HG02973 (cell line): ENCODE measurements at regions not wholly inside any gene's neighbourhood (a gene's known extent, or its start where the extent isn't known, plus 50 kb on each side); places are given as distances from the start of the nearest gene placed in this dataset.

Experiments
- ATAC-seq: cut with Tn5 transposase; IDR thresholded peaks from one replicate; pipeline ENCODE4 v1.9.1; 2021; ENCODE audit warnings: moderate library complexity; ENCODE audit not compliant: unreplicated experiment

GRCh38 chr11:22497474-22497873, 128.1 kb downstream of the FANCF start:
- ATAC-seq: no peak

- ATAC-seq: no peak
Observed at GRCh38 chr11:22491555-22492225, 133.9 kb downstream of the FANCF start.

- no peak for ATAC-seq
Observed at GRCh38 chr11:22479971-22480720, 142.0 kb downstream of the SLC17A6 start.

- no peak for ATAC-seq
Observed at GRCh38 chr11:22479208-22479607, 141.0 kb downstream of the SLC17A6 start.

GRCh38 chr11:22478169-22478568, 140.0 kb downstream of the SLC17A6 start:
- ATAC-seq: no peak

- no peak for ATAC-seq
Observed at GRCh38 chr11:22477312-22477711, 139.1 kb downstream of the SLC17A6 start.

GRCh38 chr11:22476589-22476988, 138.4 kb downstream of the SLC17A6 start:
- ATAC-seq: no peak

- no peak for ATAC-seq
Observed at GRCh38 chr11:22474616-22475015, 136.4 kb downstream of the SLC17A6 start.

GRCh38 chr11:22473586-22473985, 135.4 kb downstream of the SLC17A6 start:
- ATAC-seq: no peak

- ATAC-seq: no peak
Observed at GRCh38 chr11:22472306-22472705, 134.1 kb downstream of the SLC17A6 start.

- ATAC-seq: no peak
Observed at GRCh38 chr11:22471385-22471784, 133.2 kb downstream of the SLC17A6 start.

- no peak for ATAC-seq
Observed at GRCh38 chr11:22467741-22468140, 129.6 kb downstream of the SLC17A6 start.

GRCh38 chr11:22467248-22467647, 129.1 kb downstream of the SLC17A6 start:
- no peak for ATAC-seq

- no peak for ATAC-seq
Observed at GRCh38 chr11:22466809-22467208, 128.6 kb downstream of the SLC17A6 start.

- ATAC-seq: no peak
Observed at GRCh38 chr11:22466351-22466750, 128.2 kb downstream of the SLC17A6 start.

GRCh38 chr11:22465620-22466019, 127.4 kb downstream of the SLC17A6 start:
- ATAC-seq: no peak

- ATAC-seq: no peak
Observed at GRCh38 chr11:22461626-22462025, 123.4 kb downstream of the SLC17A6 start.

- no peak for ATAC-seq
Observed at GRCh38 chr11:22460181-22460580, 122.0 kb downstream of the SLC17A6 start.

- no peak for ATAC-seq
Observed at GRCh38 chr11:22459048-22459447, 120.9 kb downstream of the SLC17A6 start.

- no peak for ATAC-seq
Observed at GRCh38 chr11:22458161-22458560, 120.0 kb downstream of the SLC17A6 start.

GRCh38 chr11:22456993-22457762, 119.0 kb downstream of the SLC17A6 start:
- ATAC-seq: no peak
